CD4-positive, alpha-beta T cell treated with Interleukin-10 for 1 hour (primary cell): ENCODE measurements at regions not wholly inside any gene's neighbourhood (a gene's known extent, or its start where the extent isn't known, plus 50 kb on each side); places are given as distances from the start of the nearest gene placed in this dataset.
"Not testable (repeated sequence)": the region's sequence is repeated elsewhere in the genome, so short reads cannot be mapped to it uniquely, and the experiment has no call there.

Experiments
- DNase-seq: peaks from one replicate; pipeline ENCODE4 v3.0.0-alpha.2; 2020

- no peak for DNase-seq
Measured at GRCh38 chr3:153269730-153270129, 107.7 kb downstream of the RAP2B start.

GRCh38 chr3:153273217-153273616 lies 111.2 kb downstream of the RAP2B start:
- DNase-seq: no peak

GRCh38 chr3:153273767-153274435 lies 111.9 kb downstream of the RAP2B start:
- DNase-seq: no peak

GRCh38 chr3:153274561-153274960 lies 112.5 kb downstream of the RAP2B start:
- DNase-seq: no peak

- DNase-seq: no peak
Measured at GRCh38 chr3:153275514-153275913, 113.5 kb downstream of the RAP2B start.

GRCh38 chr3:153277029-153277428 lies 115.0 kb downstream of the RAP2B start:
- DNase-seq: no peak

- not testable (repeated sequence) for DNase-seq
Measured at GRCh38 chr3:153281236-153281997, 119.4 kb downstream of the RAP2B start.

GRCh38 chr3:153282355-153282754 lies 120.3 kb downstream of the RAP2B start:
- DNase-seq: no peak

- DNase-seq: peak; percentile 38
Measured at GRCh38 chr3:153284282-153284938, 122.4 kb downstream of the RAP2B start.

- no peak for DNase-seq
Measured at GRCh38 chr3:153285194-153285641, 123.2 kb downstream of the RAP2B start.

- DNase-seq: no peak
Measured at GRCh38 chr3:153285982-153286381, 124.0 kb downstream of the RAP2B start.

- no peak for DNase-seq
Measured at GRCh38 chr3:153287017-153287416, 125.0 kb downstream of the RAP2B start.

GRCh38 chr3:153289334-153289808 lies 127.3 kb downstream of the RAP2B start:
- no peak for DNase-seq

- peak; percentile 56 for DNase-seq
Measured at GRCh38 chr3:153290268-153291015, 128.4 kb downstream of the RAP2B start.

- DNase-seq: peak; percentile 50
Measured at GRCh38 chr3:153291059-153291685, 129.1 kb downstream of the RAP2B start.

- no peak for DNase-seq
Measured at GRCh38 chr3:153293265-153293664, 131.2 kb downstream of the RAP2B start.

- no peak for DNase-seq
Measured at GRCh38 chr3:153295901-153296300, 133.9 kb downstream of the RAP2B start.

GRCh38 chr3:153305189-153305588 lies 143.2 kb downstream of the RAP2B start:
- DNase-seq: no peak

- DNase-seq: no peak
Measured at GRCh38 chr3:153311541-153311940, 149.5 kb downstream of the RAP2B start.

- no peak for DNase-seq
Measured at GRCh38 chr3:153313302-153313965, 151.4 kb downstream of the RAP2B start.

GRCh38 chr3:153314038-153314437 lies 152.0 kb downstream of the RAP2B start:
- DNase-seq: no peak

GRCh38 chr3:153315781-153316180 lies 153.8 kb downstream of the RAP2B start:
- DNase-seq: no peak
